ENCODE measurements at regions not wholly inside any gene's neighbourhood (a gene's known extent, or its start where the extent isn't known, plus 50 kb on each side); places are given as distances from the start of the nearest gene placed in this dataset.
"Not testable (repeated sequence)": the region's sequence is repeated elsewhere in the genome, so short reads cannot be mapped to it uniquely, and the experiment has no call there.

DNA sequence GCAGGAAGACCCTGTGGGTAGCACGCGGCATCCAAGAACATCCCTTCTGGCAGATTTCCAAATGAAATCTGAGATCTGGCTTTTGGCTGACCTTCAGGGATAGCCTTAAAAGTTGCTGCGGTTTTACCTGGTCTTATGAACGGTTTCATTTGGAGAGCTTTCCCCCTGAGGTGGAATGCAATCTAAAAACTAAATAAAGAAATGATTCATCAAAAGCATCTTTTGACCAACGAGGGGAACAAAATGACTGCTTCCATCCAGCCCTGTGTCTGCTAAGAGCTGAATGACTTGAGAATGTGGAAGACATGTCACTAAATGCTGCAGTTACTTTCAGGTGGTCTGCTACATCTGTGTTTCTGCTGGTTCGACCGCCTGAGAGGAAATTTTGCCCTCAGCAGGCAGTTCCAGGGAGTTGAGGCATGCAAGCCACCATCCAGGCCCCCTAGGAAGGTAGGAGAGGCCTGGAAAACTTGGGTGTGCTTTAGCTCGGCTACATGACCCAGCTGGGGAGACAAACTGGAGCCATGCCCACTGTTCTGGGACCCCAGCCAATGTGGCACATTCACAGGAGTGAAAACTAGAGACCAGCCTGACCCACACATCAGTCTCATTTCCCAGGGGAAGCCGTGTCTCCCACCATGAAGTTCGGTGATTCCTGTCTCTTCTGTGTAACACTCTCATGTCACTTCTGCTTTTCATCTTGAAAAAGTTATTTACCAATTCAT is 175.1 kb upstream of the KL start:
- Histone ChIP-seq H3K27me3 (no peaks in the 10 kb centered on the region), H3K4me3 (no peak overlapping the region), H4K20me1 (no peaks in the 10 kb centered on the region), H3K9ac (no peak overlapping the region), H3K27ac (no peak overlapping the region; a peak in 1 of 22 replicates), H3K36me3 (no peaks in the 10 kb centered on the region), H3K4me2 (peak overlapping the region in 9 of 11 experiments; percentile 4 to 71 (median 63); a peak in 16 of 22 replicates), H3K4me1 (peaks cover 0 to 28% (median 24%) of the 10 kb centered on the region in 10 experiments; a peak in 17 of 20 replicates), H3K9me3 (replicated peaks in 1 of 11) (peaks cover 0 to 15% (median 7%) of the 10 kb centered on the region in 11 experiments; a peak in 12 of 22 replicates)
- no peak for TF ChIP-seq Cebpa-rat (IDR thresholded peaks at IDR 0.05)

DNA sequence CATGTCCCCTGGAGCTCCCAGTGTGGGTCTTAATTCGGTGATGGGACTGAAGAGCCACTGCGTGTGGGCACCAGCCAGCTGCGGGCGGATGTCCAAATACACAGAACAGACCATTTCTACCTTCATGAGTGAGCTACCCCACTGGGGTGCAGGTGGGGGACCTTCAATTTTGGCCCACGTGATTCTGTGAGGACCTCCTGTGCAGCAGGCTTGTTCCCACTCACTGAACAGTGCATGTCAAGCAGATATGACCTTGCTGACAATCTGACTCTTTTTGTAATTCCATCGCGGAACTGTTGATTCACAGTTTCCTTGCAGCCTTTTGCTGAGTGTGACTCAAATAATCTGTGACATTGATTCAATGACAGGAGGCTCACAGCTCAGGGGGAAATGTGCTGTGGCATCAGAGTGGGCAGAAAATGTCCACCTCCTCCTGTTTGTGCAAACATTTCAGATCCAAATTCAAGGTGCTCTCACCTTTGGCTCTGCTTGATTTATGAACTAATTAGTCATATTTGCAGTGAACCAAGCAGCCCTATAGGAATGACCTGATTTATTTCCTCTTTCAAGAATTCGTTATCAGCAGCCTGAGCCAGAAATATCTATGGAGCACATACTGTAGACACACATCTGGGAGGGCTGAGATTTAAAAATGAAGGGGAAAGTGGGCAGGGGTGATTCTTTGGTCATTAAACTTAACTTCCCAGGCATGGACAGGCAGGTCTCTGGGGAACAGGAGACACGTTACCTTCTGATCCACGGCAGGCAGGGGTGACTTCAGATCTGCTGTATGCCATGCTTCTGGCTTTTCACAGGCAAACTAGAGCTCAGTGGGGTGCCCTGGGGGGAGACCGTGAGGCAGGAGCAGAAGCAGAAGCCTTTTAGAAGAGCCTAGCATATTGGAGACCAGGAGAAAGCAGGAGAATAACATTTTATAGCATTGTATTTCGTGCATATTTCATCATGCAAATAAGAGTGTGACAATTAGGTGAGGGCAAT is 170.0 kb upstream of the KL start:
- H3K9ac ChIP-seq: no peak overlapping the region
- peaks cover 0 to 15% (median 7%) of the 10 kb centered on the region in 11 experiments; a peak in 12 of 22 replicates for H3K9me3 ChIP-seq (replicated peaks in 1 of 11)
- H3K36me3 ChIP-seq: no peaks in the 10 kb centered on the region
- TF ChIP-seq Cebpa-rat (IDR thresholded peaks at IDR 0.05): no peak
- no peak overlapping the region for H3K4me3 ChIP-seq
- H3K27ac ChIP-seq: no peak overlapping the region
- no peaks in the 10 kb centered on the region for H4K20me1 ChIP-seq
- no peak overlapping the region for H3K4me2 ChIP-seq
- H3K27me3 ChIP-seq: no peaks in the 10 kb centered on the region
- peaks cover 0 to 13% (median 5%) of the 10 kb centered on the region in 10 experiments; a peak in 17 of 20 replicates for H3K4me1 ChIP-seq

DNA sequence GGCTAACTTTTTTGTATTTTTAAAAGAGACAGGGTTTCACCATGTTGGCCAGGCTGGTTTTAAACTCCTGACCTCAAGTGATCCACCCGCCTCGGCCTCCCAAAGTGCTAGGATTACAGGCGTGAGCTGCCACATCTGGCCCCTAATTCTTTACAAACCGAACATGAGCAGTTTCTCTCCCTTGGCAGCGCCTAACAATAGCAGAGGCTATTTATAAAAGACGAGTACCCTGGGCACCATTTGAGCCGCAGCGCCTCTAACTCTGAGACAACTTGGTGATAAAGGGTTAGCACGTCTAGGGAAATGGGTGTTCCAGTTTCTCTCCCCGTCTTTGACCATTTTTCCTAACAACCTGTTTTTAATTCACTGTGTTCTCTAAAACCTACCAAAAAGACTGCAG is 168.2 kb upstream of the KL start:
- H3K27me3 ChIP-seq; H3K27ac ChIP-seq; H3K4me1 ChIP-seq; H3K36me3 ChIP-seq; H3K9ac ChIP-seq; H3K4me3 ChIP-seq; H3K9me3 ChIP-seq (replicated peaks in 1 of 11); H4K20me1 ChIP-seq; H3K4me2 ChIP-seq: not testable (repeated sequence)

DNA sequence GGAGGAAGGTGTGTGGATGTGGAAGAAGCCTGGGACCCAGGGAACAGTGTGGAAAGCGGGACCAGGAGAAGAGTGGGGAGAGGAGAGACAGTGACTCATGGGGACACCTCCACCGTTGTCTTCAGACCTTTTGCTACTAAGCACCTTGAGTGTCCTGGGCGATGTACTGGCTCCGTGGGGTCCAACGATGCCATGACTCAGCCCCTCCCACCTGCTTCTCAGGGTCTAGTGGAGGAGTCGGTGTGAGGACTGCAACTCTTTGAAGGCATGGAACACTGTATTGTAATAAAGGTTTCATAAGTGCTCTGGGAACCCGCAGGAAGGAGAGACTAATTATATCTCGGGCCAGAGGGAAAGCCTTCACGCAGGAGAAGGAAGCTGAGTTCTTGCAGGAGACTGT is 166.9 kb upstream of the KL start:
- no peak overlapping the region for H3K9ac ChIP-seq
- H3K27ac ChIP-seq: no peak overlapping the region
- peak overlapping the region in 1 of 11 experiments; percentile 8; a peak in 1 of 22 replicates for H3K4me2 ChIP-seq
- no peaks in the 10 kb centered on the region for H3K36me3 ChIP-seq
- H3K27me3 ChIP-seq: no peaks in the 10 kb centered on the region
- 0 out of 20 replicates have a peak, but pooled peaks cover 0 to 7% (median 0%) of the 10 kb centered on the region in 10 experiments for H3K4me1 ChIP-seq
- H3K4me3 ChIP-seq: no peak overlapping the region
- H4K20me1 ChIP-seq: no peaks in the 10 kb centered on the region
- TF ChIP-seq Cebpa-rat (IDR thresholded peaks at IDR 0.05): no peak
- no peaks in the 10 kb centered on the region for H3K9me3 ChIP-seq (replicated peaks in 1 of 11)

DNA sequence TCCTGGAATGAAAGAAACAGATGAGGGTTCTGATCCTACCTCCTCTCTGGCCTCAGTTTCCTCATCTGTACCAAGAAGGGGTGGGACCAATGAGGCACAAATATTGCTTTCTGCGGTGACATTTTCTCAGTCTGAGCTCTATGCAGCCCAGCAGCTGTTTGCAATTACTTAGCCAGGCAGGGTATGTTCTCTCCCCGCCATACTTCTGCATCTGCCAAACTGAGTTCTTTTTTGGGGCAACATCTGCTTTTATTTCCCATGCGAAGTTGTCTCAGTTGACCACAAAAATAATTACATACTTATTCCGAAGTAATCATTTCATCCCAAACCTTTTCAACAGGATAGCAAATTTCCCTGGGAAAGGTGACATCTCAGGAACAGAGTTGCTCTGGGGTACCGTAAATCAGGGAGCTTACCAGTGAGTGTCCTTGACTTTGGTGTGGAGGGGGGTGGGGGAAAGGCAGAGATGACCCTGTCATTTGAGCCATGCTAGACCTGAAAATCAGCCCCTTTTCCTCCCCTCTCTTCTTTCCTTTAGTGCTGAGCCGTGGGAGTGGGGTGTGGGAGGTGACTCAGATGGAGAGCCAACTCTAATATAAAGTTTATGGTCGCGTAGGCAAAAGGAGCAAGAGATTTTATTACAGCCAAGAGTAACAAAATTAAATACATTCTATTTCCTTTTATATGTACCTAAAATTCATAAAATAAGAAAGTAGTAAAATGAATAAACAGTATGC is 165.7 kb upstream of the KL start:
- no peak overlapping the region for H3K9ac ChIP-seq
- H3K27me3 ChIP-seq: no peaks in the 10 kb centered on the region
- 0 out of 20 replicates have a peak, but pooled peaks cover 0 to 7% (median 0%) of the 10 kb centered on the region in 10 experiments for H3K4me1 ChIP-seq
- H3K27ac ChIP-seq: no peak overlapping the region
- H4K20me1 ChIP-seq: no peaks in the 10 kb centered on the region
- no peak for TF ChIP-seq Cebpa-rat (IDR thresholded peaks at IDR 0.05)
- no peaks in the 10 kb centered on the region for H3K9me3 ChIP-seq (replicated peaks in 1 of 11)
- H3K4me2 ChIP-seq: no peak overlapping the region
- H3K36me3 ChIP-seq: no peaks in the 10 kb centered on the region
- no peak overlapping the region for H3K4me3 ChIP-seq

DNA sequence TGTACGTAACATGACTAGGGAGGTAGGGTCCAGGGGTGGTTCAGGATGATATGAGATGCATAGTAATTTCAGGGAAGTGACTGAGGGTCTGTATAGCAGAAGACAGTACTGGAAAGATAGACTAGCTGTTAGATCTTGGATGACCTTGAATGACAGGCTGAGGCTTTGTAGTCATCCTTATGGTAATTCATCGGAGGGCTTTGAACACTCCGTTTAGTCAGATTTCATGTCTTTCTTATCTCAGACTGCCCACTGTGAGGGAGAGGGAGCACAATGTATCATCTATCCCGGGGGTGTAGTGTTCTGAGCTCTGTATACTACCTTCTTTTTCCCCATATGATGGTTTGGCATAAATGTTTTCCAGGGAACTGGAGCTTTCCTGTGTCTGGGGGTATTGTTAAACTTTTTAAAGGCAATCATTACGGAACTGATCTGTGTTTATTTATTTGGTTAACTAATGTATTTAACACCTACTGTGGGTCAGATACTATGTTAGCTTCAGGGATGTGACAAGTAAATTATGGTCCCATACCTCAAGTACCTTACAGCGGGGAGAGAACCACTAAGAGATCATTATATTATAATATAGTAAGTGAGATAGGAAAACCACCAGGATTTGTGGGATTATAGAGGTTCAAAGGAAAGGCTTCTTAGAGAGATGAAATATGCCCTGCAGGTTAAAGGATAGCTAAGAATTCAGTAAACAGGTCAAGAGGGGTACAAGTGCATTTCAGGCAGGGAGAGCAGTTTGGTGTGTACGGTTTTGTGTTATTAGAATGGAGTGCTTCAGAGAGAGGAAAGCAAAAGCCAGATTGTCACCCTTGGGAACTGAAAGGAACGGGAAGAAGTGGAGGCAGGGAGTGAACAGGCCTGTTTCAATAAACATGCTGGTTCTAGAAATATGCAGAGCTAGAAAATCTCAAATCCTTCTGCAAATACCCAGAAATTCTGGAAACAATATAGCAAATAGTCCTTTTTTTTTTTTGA is 164.8 kb upstream of the KL start:
- Histone ChIP-seq H3K4me2 (no peak overlapping the region), H3K4me3 (no peak overlapping the region), H3K27me3 (no peaks in the 10 kb centered on the region), H3K9me3 (replicated peaks in 1 of 11) (no peaks in the 10 kb centered on the region), H4K20me1 (no peaks in the 10 kb centered on the region), H3K4me1 (0 out of 20 replicates have a peak, but pooled peaks cover 0 to 6% (median 0%) of the 10 kb centered on the region in 10 experiments), H3K36me3 (no peaks in the 10 kb centered on the region), H3K9ac (no peak overlapping the region), H3K27ac (no peak overlapping the region)
- no peak for TF ChIP-seq Cebpa-rat (IDR thresholded peaks at IDR 0.05)

DNA sequence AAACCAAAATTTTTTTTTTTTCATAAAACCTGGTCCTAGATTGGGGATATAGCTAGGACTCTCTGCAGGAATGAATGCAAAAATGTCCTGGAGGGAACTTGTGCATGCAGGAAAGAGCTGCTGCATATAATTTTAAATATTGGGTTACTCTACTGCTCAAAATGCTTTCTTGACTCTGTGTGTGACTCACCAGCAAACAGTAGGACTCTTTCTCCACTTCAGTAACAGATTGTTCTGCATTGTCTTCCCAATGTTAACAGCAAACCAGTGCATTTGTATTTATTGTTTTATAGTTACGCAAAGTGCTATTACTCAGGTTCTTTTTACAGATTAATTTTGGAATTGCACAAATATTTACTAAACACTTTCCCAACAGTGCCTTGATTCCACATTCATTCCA is 163.7 kb upstream of the KL start:
- H3K4me1 ChIP-seq: 0 out of 20 replicates have a peak, but pooled peaks cover 0 to 6% (median 0%) of the 10 kb centered on the region in 10 experiments
- no peak overlapping the region for H3K27ac ChIP-seq
- no peak overlapping the region for H3K4me3 ChIP-seq
- no peak for TF ChIP-seq Cebpa-rat (IDR thresholded peaks at IDR 0.05)
- no peaks in the 10 kb centered on the region for H3K36me3 ChIP-seq
- H4K20me1 ChIP-seq: no peaks in the 10 kb centered on the region
- no peaks in the 10 kb centered on the region for H3K27me3 ChIP-seq
- no peak overlapping the region for H3K9ac ChIP-seq
- no peaks in the 10 kb centered on the region for H3K9me3 ChIP-seq (replicated peaks in 1 of 11)
- H3K4me2 ChIP-seq: no peak overlapping the region

DNA sequence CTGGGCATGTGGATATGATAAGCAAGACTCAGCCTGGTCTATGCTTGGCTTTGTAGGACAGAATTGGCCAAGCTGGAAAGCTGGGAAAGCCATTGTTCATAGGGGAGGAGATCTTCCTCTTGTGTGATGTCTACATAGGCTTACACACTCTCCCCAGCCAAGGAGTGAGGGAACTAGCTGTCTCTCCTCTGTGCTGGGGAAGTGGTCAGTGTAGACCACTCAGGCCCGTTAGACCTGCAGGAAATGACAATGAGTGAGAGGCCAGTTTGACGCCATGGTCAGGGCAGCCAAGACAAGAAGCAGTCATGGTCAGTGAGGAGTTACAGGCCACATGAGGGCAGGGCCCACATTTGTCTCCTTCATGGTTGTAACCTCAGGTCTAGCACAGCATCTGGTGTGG is 159.1 kb upstream of the KL start:
- no peak for TF ChIP-seq Cebpa-rat (IDR thresholded peaks at IDR 0.05)
- Histone ChIP-seq H4K20me1 (no peaks in the 10 kb centered on the region), H3K27ac (no peak overlapping the region), H3K4me2 (no peak overlapping the region), H3K4me3 (no peak overlapping the region), H3K9ac (no peak overlapping the region), H3K27me3 (no peaks in the 10 kb centered on the region), H3K36me3 (no peaks in the 10 kb centered on the region), H3K9me3 (replicated peaks in 1 of 11) (peaks cover 12 to 29% (median 17%) of the 10 kb centered on the region in 11 experiments), H3K4me1 (no peaks in the 10 kb centered on the region)

Measured in BLaER1 treated with 17β-estradiol and CSF1 and Interleukin-3, amounts not matched to agents 10 nM and 100 nM (cell line).